HG03280 (cell line): ENCODE measurements at regions not wholly inside any gene's neighbourhood (a gene's known extent, or its start where the extent isn't known, plus 50 kb on each side); places are given as distances from the start of the nearest gene placed in this dataset.

Experiments used
- ATAC-seq: cut with Tn5 transposase; IDR thresholded peaks from one replicate; pipeline ENCODE4 v1.9.1; 2021; ENCODE audit warnings: mild to moderate bottlenecking, moderate library complexity; ENCODE audit not compliant: unreplicated experiment

- ATAC-seq: no peak
These were observed 463.0 kb downstream of the CETN3 start for GRCh38 chr5:89946508-89946907.

GRCh38 chr5:89942171-89942570 is 467.4 kb downstream of the CETN3 start:
- ATAC-seq: no peak

- no peak for ATAC-seq
These were observed 473.0 kb downstream of the CETN3 start for GRCh38 chr5:89936576-89936975.

GRCh38 chr5:89934069-89934468 is 475.5 kb downstream of the CETN3 start:
- ATAC-seq: no peak

GRCh38 chr5:89932771-89933181 is 476.8 kb downstream of the CETN3 start:
- ATAC-seq: no peak

- peak; percentile 86 for ATAC-seq
These were observed 478.8 kb downstream of the CETN3 start for GRCh38 chr5:89930591-89931392.

- ATAC-seq: no peak
These were observed 479.7 kb downstream of the CETN3 start for GRCh38 chr5:89929834-89930233.

GRCh38 chr5:89929173-89929572 is 480.4 kb downstream of the CETN3 start:
- ATAC-seq: no peak

- ATAC-seq: no peak
These were observed 487.4 kb downstream of the CETN3 start for GRCh38 chr5:89922161-89922560.

GRCh38 chr5:89917112-89917511 is 492.4 kb downstream of the CETN3 start:
- no peak for ATAC-seq

GRCh38 chr5:89916131-89916530 is 493.4 kb downstream of the CETN3 start:
- ATAC-seq: no peak

GRCh38 chr5:89908876-89909275 is 500.7 kb downstream of the CETN3 start:
- no peak for ATAC-seq

- no peak for ATAC-seq
These were observed 505.1 kb downstream of the CETN3 start for GRCh38 chr5:89904442-89904841.

- no peak for ATAC-seq
These were observed 507.6 kb downstream of the CETN3 start for GRCh38 chr5:89901983-89902382.

- no peak for ATAC-seq
These were observed 508.2 kb downstream of the CETN3 start for GRCh38 chr5:89901346-89901745.

GRCh38 chr5:89900346-89900745 is 509.2 kb downstream of the CETN3 start:
- no peak for ATAC-seq

- no peak for ATAC-seq
These were observed 510.0 kb downstream of the CETN3 start for GRCh38 chr5:89899559-89899958.

- no peak for ATAC-seq
These were observed 516.0 kb downstream of the CETN3 start for GRCh38 chr5:89893546-89893945.

- ATAC-seq: no peak
These were observed 523.9 kb downstream of the CETN3 start for GRCh38 chr5:89885670-89886069.

GRCh38 chr5:89883967-89884366 is 525.6 kb downstream of the CETN3 start:
- ATAC-seq: no peak

- ATAC-seq: no peak
These were observed 531.1 kb downstream of the CETN3 start for GRCh38 chr5:89878140-89879132.

GRCh38 chr5:89871906-89872305 is 537.6 kb downstream of the CETN3 start:
- ATAC-seq: no peak
